HepG2 (cell line): ENCODE measurements at regions not wholly inside any gene's neighbourhood (a gene's known extent, or its start where the extent isn't known, plus 50 kb on each side); places are given as distances from the start of the nearest gene placed in this dataset.
A peak's percentile ranks its signal among the peaks of the same experiment; 100 is the strongest.

Source experiments
- ATAC-seq: fragments of 200-7000 bp; cut with Tn5 transposase; 3 replicates; pipeline ENCODE4 v1.9.1; 2020; ENCODE audit warnings: mild to moderate bottlenecking, moderate library complexity
- BruUV-seq: library from RNA; stranded (reverse); fragments of 400-500 nt; replicated peaks from 2 replicates; lab custom pipeline; 2021; lab: Mats Ljungman, UMichigan
- CTCF ChIA-PET: fragments of 300-600 bp; formaldehyde crosslinking; extraction: SDS; loops from one replicate; lab custom pipeline; 2021; ENCODE audit warnings: low total read pairs, inconsistent platforms, low intra/inter-chr PET ratio; lab: Yijun Ruan, JAX
- POLR2A ChIA-PET: fragments of 350-600 bp; sonication (Branson Sonifier 250); formaldehyde crosslinking; loops from one replicate; lab custom pipeline; 2020; ENCODE audit warnings: antibody characterized with exemption, inconsistent platforms; lab: Yijun Ruan, JAX
- DNase-seq: peaks from one replicate; pipeline ENCODE4 v3.0.0-alpha.2; 2015; ENCODE audit warnings: low spot score
- FAIRE-seq: peaks from 3 replicates; lab custom pipeline; 2011; peaks lifted over from hg19 to GRCh38; lab: Jason Lieb, UNC
- H2AFZ ChIP-seq: one replicate; pipeline ENCODE4 v1.6.1; 2011; ENCODE audit warnings: low read length, inconsistent platforms
- H3K27ac ChIP-seq: fragments of 300-600 bp; 3 replicates; pipeline ENCODE4 v1.8.0; 2011; ENCODE audit warnings: mixed run types, mild to moderate bottlenecking, mixed read lengths, low read length, inconsistent platforms; ENCODE audit not compliant: insufficient read depth; ENCODE audit errors: extremely low read length
- H3K27me3 ChIP-seq, 2 experiments: fragments of 200-600 bp in 1 of 2; 2 replicates in 1 of 2; 3 replicates in 1 of 2; pipeline versions ENCODE4 v1.6.0 to v1.8.0; 2011; ENCODE audit warnings: low read length in 2 of 2, mild to moderate bottlenecking in 2 of 2, moderate library complexity in 2 of 2, inconsistent platforms in 1 of 2; ENCODE audit not compliant: insufficient read depth in 2 of 2, control insufficient read depth in 1 of 2
- H3K36me3 ChIP-seq, 2 experiments: fragments of 200-600 bp in 1 of 2; replicated peaks in 1 of 2; 2 replicates in 1 of 2; 3 replicates in 1 of 2; pipeline versions ENCODE4 v1.5.1 to v1.8.0; 2011; ENCODE audit warnings: low read length in 2 of 2, inconsistent platforms in 1 of 2; ENCODE audit not compliant: insufficient read depth in 2 of 2, control insufficient read depth in 1 of 2
- H3K4me1 ChIP-seq: 2 replicates; pipeline ENCODE4 v1.5.1; 2012; ENCODE audit warnings: low read length, inconsistent platforms; ENCODE audit not compliant: insufficient read depth
- H3K4me2 ChIP-seq: 2 replicates; pipeline ENCODE4 v1.6.0; 2011; ENCODE audit warnings: low read depth, low read length, inconsistent platforms
- H3K4me3 ChIP-seq, 3 experiments: fragments of 200-600 bp in 1 of 3; sonication (generic), shearing (Covaris generic) in 1 of 3; replicated peaks in 1 of 3; 2 replicates each; pipeline ENCODE4 v1.5.1; 2011 to 2016; ENCODE audit warnings: low read length in 3 of 3, inconsistent platforms in 2 of 3, low read depth in 2 of 3, mild to moderate bottlenecking in 2 of 3, control low read depth in 1 of 3, mixed read lengths in 1 of 3; ENCODE audit not compliant: insufficient read depth in 1 of 3
- H3K79me2 ChIP-seq: one replicate; pipeline ENCODE4 v1.6.1; 2011; ENCODE audit warnings: low read length, inconsistent platforms; ENCODE audit not compliant: insufficient read depth
- H3K9ac ChIP-seq: 2 replicates; pipeline ENCODE4 v1.6.0; 2011; ENCODE audit warnings: mild to moderate bottlenecking, low read depth, low read length, inconsistent platforms; ENCODE audit not compliant: insufficient read depth
- H3K9me3 ChIP-seq: 2 replicates; pipeline ENCODE4 v1.5.1; 2012; ENCODE audit warnings: mild to moderate bottlenecking, low read length
- H4K20me1 ChIP-seq: 2 replicates; pipeline ENCODE4 v1.6.0; 2011; ENCODE audit warnings: inconsistent platforms, mild to moderate bottlenecking, low read length, moderate library complexity; ENCODE audit not compliant: insufficient read depth
- ATF7 ChIP-seq, 2 experiments: fragments of 450-650 bp in 1 of 2; sonication (generic) in 1 of 2; formaldehyde crosslinking in 1 of 2; IDR thresholded peaks; 2 replicates each; pipeline versions ENCODE4 v1.4.0 to v1.6.1; 2016 to 2020; ENCODE audit warnings: antibody characterized with exemption in 1 of 2, mild to moderate bottlenecking in 1 of 2, missing genetic modification reagents in 1 of 2
- CHD2 ChIP-seq: IDR thresholded peaks from 2 replicates; pipeline ENCODE4 v1.6.1; 2011; ENCODE audit warnings: low read depth, low read length, improper control_type of control experiment
- CREB1 ChIP-seq, 2 experiments: fragments of 450-650 bp in 1 of 2; IDR thresholded peaks; 2 replicates each; pipeline ENCODE4 v1.6.1; 2016 to 2017; ENCODE audit warnings: control low read depth in 1 of 2, mild to moderate bottlenecking in 1 of 2, missing compliant biosample characterization in 1 of 2, missing genetic modification characterization in 1 of 2
- FOXP1 ChIP-seq, 2 experiments: fragments of 450-650 bp in 1 of 2; IDR thresholded peaks; 2 replicates each; pipeline ENCODE4 v1.6.1; 2017 to 2018; ENCODE audit warnings: antibody characterized with exemption in 1 of 2
- NFRKB ChIP-seq: fragments of 450-650 bp; IDR thresholded peaks from 2 replicates; pipeline ENCODE4 v1.6.1; 2017
- PLRG1 ChIP-seq: fragments of 450-650 bp; conservative IDR thresholded peaks from 2 replicates; pipeline ENCODE4 v1.6.1; 2016
- SP2 ChIP-seq: sonication (generic); formaldehyde crosslinking; IDR thresholded peaks from 2 replicates; pipeline ENCODE4 v1.5.1; 2020; ENCODE audit warnings: mild to moderate bottlenecking, missing genetic modification reagents
- TAF15 ChIP-seq: fragments of 200-400 bp; formaldehyde crosslinking; IDR thresholded peaks from one replicate; pipeline ENCODE4 v1.6.1; 2018; ENCODE audit warnings: mild to moderate bottlenecking, low read depth, low read length; ENCODE audit not compliant: poor library complexity, severe bottlenecking
- ZNF572 ChIP-seq: sonication (generic); formaldehyde crosslinking; IDR thresholded peaks from 2 replicates; pipeline ENCODE4 v1.5.1; 2020; ENCODE audit warnings: mild to moderate bottlenecking, missing genetic modification reagents
- WGBS: methylation state at CpG from one replicate; pipeline ENCODE4 v1.1.6; 2017; ENCODE audit warnings: low lambda C conversion rate; 5-methylcytosine and 5-hydroxymethylcytosine counted together
- in situ Hi-C: cut with HindIII; loops from 2 replicates; pipeline ENCODE4 v1.10.0; 2017; ENCODE audit warnings: low pct_unique_long_range_greater_than_20kb; ENCODE audit not compliant: extremely low pct_ligation_motif_present
- intact Hi-C: fragments of 100-400 bp; cut with micrococcal nuclease; formaldehyde crosslinking; loops from one replicate; pipeline ENCODE4 v1.10.0; 2022; ENCODE audit not compliant: unreplicated experiment

GRCh38 chr16:86998196-86999001 lies 318.8 kb downstream of the C16orf95 start:
- no peak for ATAC-seq
- H4K20me1 ChIP-seq = no peaks in the 10 kb centered on the region
- H3K4me3 ChIP-seq = no peak overlapping the region
- no peak overlapping the region for H3K9ac ChIP-seq
- no peaks in the 10 kb centered on the region for H3K36me3 ChIP-seq
- H3K9me3 ChIP-seq = peaks cover 7% of the 10 kb centered on the region
- WGBS = 44% methylated on average over 16 of the region's 21 CpGs
- POLR2A ChIA-PET = no interaction called here
- H3K27ac ChIP-seq = no peak overlapping the region
- no peak overlapping the region for H3K4me2 ChIP-seq
- intact Hi-C loops (no loop called here), in situ Hi-C loops (no loop called here)
- H3K27me3 ChIP-seq = peaks cover 0 to 34% of the 10 kb centered on the region in 2 experiments; a peak in 3 of 5 replicates
- CTCF ChIA-PET = no interaction called here
- no peaks in the 10 kb centered on the region for H3K79me2 ChIP-seq
- BruUV-seq = no TSS peak
- TF ChIP-seq CHD2 = no peak
- no peak for TF ChIP-seq TAF15
- peak; percentile 51; the same call in 1 of the 2 replicates for TF ChIP-seq FOXP1 (IDR thresholded peaks at IDR 0.05)
- no peak for TF ChIP-seq FOXP1 (CRISPR knock-in tag; IDR thresholded peaks at IDR 0.05)
- TF ChIP-seq NFRKB = peak; percentile 38; the same call in 1 of the 2 replicates
- 0 out of 2 replicates have a peak, but pooled peaks have one; percentile 40 for TF ChIP-seq ZNF572 (CRISPR knock-in tag)
- 0 out of 2 replicates have a peak, but pooled peaks have one; percentile 62 for TF ChIP-seq PLRG1
- TF ChIP-seq ATF7 (IDR thresholded peaks at IDR 0.05) = peak; percentile 39; the same call in 1 of the 2 replicates
- TF ChIP-seq ATF7 (CRISPR knock-in tag; IDR thresholded peaks at IDR 0.05) = no peak
- peak; percentile 40 for TF ChIP-seq SP2
- peak; percentile 83 for TF ChIP-seq CREB1 (IDR thresholded peaks at IDR 0.05)
- no peak for TF ChIP-seq CREB1 (CRISPR knock-in tag; IDR thresholded peaks at IDR 0.05)
- no peak overlapping the region for H2AFZ ChIP-seq
- DNase-seq = no peak
- peaks cover 11% of the 10 kb centered on the region for H3K4me1 ChIP-seq
- no peak for FAIRE-seq
